Left ventricle myocardium inferior (tissue), 1 donor: ENCODE measurements at regions not wholly inside any gene's neighbourhood (a gene's known extent, or its start where the extent isn't known, plus 50 kb on each side); places are given as distances from the start of the nearest gene placed in this dataset.

Experiments
- DNase-seq: peaks from one replicate; pipeline ENCODE4 v3.0.0-alpha.2; 2020
- H3K27ac ChIP-seq: fragments of 200-600 bp; replicated peaks from 2 replicates; pipeline ENCODE4 v1.8.0; 2021
- H3K27me3 ChIP-seq: fragments of 200-600 bp; 2 replicates; pipeline ENCODE4 v1.8.0; 2021; ENCODE audit warnings: low read depth
- H3K36me3 ChIP-seq: fragments of 200-600 bp; 2 replicates; pipeline ENCODE4 v1.8.0; 2021
- H3K4me1 ChIP-seq: fragments of 200-600 bp; 2 replicates; pipeline ENCODE4 v1.8.0; 2021
- H3K4me3 ChIP-seq: fragments of 200-600 bp; 2 replicates; pipeline ENCODE4 v1.8.0; 2021; ENCODE audit warnings: mild to moderate bottlenecking, moderate library complexity
- H3K9me3 ChIP-seq: fragments of 200-600 bp; replicated peaks from 2 replicates; pipeline ENCODE4 v1.8.0; 2021
- intact Hi-C: fragments of 100-400 bp; cut with micrococcal nuclease; formaldehyde crosslinking; loops from one replicate; pipeline ENCODE4 v1.11.0; 2022
- TF ChIP-seq, protein P1 (sequence below): fragments of 200-600 bp; IDR thresholded peaks from 2 replicates; pipeline ENCODE4 v1.8.0; 2021; ENCODE audit warnings: antibody characterized with exemption, mild to moderate bottlenecking, borderline replicate concordance
- donor health status: DM: no; HTN: yes; CAD: no; lungs with severe emphysema.

DNA sequence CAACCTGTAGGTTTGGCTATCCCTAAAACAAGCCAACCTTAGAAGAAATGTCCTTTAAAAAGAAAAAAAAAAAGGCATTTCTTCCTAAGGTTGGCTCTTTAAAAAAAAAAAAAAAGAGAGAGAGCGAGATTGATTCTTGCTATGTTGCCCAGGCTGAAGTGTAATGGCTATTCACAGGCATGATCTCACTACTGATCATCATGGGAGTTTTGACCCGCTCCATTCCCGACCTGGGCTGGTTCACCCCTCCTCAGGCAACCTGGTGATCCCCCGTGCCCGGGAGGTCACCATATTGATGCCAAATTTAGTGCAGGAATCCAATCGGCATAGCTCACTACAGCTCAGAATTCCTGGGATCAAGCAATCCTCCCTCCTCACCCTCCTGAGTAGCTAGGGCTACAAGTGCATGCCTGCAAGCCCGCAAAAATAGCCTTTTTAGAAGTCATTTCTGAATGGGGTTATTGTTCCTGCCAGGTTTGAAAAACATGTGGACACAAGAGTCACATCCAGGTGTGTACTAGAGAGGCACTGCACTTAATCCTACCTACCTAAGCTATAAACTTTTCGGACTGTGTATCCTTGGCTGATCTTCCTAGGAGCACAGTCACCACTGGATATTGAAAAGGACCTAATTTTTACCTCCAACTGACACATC lies 61.4 kb upstream of the ZCCHC13 start:
- intact Hi-C loops, result no loop called here
- no peaks in the 10 kb centered on the region for H3K9me3 ChIP-seq
- H3K27ac ChIP-seq, result peak overlapping the region; percentile 51
- no peaks in the 10 kb centered on the region for H3K27me3 ChIP-seq
- DNase-seq, result no peak
- H3K4me1 ChIP-seq, result peaks cover 23% of the 10 kb centered on the region
- TF ChIP-seq, protein P1, sequence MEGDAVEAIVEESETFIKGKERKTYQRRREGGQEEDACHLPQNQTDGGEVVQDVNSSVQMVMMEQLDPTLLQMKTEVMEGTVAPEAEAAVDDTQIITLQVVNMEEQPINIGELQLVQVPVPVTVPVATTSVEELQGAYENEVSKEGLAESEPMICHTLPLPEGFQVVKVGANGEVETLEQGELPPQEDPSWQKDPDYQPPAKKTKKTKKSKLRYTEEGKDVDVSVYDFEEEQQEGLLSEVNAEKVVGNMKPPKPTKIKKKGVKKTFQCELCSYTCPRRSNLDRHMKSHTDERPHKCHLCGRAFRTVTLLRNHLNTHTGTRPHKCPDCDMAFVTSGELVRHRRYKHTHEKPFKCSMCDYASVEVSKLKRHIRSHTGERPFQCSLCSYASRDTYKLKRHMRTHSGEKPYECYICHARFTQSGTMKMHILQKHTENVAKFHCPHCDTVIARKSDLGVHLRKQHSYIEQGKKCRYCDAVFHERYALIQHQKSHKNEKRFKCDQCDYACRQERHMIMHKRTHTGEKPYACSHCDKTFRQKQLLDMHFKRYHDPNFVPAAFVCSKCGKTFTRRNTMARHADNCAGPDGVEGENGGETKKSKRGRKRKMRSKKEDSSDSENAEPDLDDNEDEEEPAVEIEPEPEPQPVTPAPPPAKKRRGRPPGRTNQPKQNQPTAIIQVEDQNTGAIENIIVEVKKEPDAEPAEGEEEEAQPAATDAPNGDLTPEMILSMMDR, result no peak
- no peak overlapping the region for H3K4me3 ChIP-seq
- H3K36me3 ChIP-seq, result peaks cover 6% of the 10 kb centered on the region

DNA sequence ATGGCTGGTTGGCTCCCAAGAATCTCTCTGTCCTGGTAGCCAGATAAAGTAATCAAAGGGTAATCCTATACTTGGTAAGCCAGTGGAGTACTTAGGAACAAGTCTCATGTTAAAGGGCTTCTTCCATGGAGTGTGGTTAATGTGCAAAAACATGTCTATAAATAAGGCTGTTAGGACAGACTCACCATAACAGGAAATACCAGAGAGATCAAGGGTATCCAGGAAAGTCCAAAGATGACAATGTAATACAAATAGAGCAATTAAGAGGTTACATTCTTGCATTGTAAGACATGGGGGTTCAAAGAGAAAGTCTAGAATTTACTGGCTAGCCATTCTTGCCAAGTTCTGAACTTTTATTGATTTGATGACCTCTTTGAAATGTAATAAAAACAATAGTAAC lies 61.9 kb upstream of the ZCCHC13 start:
- TF ChIP-seq, protein P1, result no peak
- H3K4me3 ChIP-seq, result no peak overlapping the region
- H3K27ac ChIP-seq, result peak overlapping the region; percentile 51
- DNase-seq, result no peak
- H3K4me1 ChIP-seq, result peaks cover 23% of the 10 kb centered on the region
- no peaks in the 10 kb centered on the region for H3K9me3 ChIP-seq
- H3K27me3 ChIP-seq, result no peaks in the 10 kb centered on the region
- intact Hi-C loops, result no loop called here
- H3K36me3 ChIP-seq, result peaks cover 5% of the 10 kb centered on the region

DNA sequence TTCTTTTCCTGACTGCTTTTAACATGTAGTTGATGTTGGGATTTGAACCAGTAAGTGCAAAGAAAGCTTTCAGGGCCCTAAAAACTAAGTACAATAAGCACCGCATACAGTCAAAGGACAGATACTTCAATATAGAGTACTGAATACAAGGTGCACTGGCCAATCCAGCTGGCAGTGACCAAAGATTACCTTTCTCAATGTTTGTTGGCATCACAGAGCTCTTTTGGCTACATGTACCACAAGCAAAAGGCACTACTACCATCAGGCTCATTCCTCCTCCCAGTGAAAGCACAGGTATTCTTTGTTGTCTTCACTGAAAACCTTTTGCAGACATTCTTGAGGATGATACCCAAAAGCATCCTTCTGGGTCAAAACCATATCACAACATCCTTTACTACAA lies 65.2 kb upstream of the ZCCHC13 start:
- Histone ChIP-seq H3K36me3 (no peaks in the 10 kb centered on the region), H3K4me1 (peaks cover 23% of the 10 kb centered on the region), H3K27ac (no peak overlapping the region), H3K27me3 (no peaks in the 10 kb centered on the region), H3K9me3 (no peaks in the 10 kb centered on the region), H3K4me3 (no peak overlapping the region)
- DNase-seq, result no peak
- TF ChIP-seq, protein P1, result no peak
- intact Hi-C loops, result no loop called here

DNA sequence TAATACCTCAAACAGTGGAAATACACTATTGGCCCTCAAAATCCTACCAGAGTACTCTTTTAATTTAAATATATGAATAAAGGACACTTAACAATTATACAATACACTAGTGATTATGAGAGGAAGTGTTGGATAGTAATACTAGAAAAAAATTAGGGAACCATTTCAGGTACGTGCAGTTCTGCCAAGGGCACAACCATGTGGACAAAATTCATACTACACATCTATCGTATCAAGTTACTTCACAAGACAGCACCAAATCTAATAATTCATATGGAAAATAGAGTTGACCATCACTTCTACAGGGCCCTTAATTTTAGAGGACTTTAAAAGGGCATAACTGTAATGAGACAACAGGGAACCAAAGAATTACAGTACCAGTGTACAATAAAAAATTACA lies 69.2 kb upstream of the ZCCHC13 start:
- intact Hi-C loops, result no loop called here
- H3K9me3 ChIP-seq, result no peaks in the 10 kb centered on the region
- H3K4me3 ChIP-seq, result no peak overlapping the region

DNA sequence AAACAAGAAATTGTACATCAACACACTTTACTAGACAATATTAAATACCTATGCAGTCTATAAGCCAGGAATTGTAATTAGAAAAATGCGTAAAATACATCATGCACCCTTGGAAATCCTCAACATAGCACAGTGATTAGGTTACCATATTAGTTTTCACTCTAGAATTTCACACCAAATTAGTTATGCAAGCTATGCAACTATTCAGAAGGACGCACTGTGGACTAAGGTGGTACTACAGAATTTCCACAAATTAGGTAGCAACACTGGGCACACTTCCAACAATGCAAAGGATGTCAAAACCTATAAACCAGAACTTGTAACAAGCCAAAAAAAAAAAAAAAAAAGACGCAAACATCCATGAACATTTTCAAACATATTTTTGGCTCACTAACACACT lies 71.1 kb upstream of the ZCCHC13 start:
- Histone ChIP-seq H3K27me3 (no peaks in the 10 kb centered on the region), H3K27ac (no peak overlapping the region), H3K9me3 (no peaks in the 10 kb centered on the region), H3K4me3 (no peak overlapping the region), H3K36me3 (peaks cover 4% of the 10 kb centered on the region), H3K4me1 (peaks cover 6% of the 10 kb centered on the region)
- intact Hi-C loops, result no loop called here
- DNase-seq, result no peak
- TF ChIP-seq, protein P1, result no peak

More for the DNA sequence above, 69.2 kb upstream of the ZCCHC13 start:
- DNase-seq, result no peak
- TF ChIP-seq, protein P1, result no peak
- peaks cover 6% of the 10 kb centered on the region for H3K4me1 ChIP-seq
- H3K36me3 ChIP-seq, result no peaks in the 10 kb centered on the region
- H3K27me3 ChIP-seq, result no peaks in the 10 kb centered on the region
- H3K27ac ChIP-seq, result no peak overlapping the region
